ENCODE measurements at regions not wholly inside any gene's neighbourhood (a gene's known extent, or its start where the extent isn't known, plus 50 kb on each side); places are given as distances from the start of the nearest gene placed in this dataset.

DNA sequence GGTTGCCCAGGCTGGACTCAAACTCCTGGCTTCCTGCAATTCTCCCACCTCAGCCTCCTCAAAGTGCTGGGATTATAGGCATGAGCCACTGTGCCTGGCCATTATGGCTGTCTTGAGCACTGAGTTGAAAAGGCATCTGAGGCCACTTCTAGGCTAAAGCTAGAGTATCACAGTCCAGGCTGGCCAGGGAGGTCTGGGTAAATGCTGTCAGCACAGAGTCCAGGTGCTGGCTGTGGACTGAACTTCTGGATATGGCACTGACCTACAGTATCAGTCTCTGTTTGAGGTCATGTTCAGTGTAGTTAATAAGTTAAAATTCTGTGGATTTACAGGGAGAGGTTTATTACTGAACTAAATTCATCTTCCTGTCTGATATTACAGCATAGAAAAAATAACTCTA lies 222.5 kb upstream of the TOM1L1 start:
- Histone ChIP-seq H3K4me3 (no peak overlapping the region), H3K4me2 (ENCODE audit: control insufficient read depth, insufficient read depth) (no peak overlapping the region), H3K27ac (ENCODE audit: control insufficient read depth, insufficient read depth) (no peak overlapping the region), H3K36me3 (ENCODE audit: control insufficient read depth in 2 of 2, insufficient read depth in 2 of 2, low read length in 1 of 2) (no peaks in the 10 kb centered on the region), H3K4me1 (ENCODE audit: control insufficient read depth, insufficient read depth, low read length) (no peaks in the 10 kb centered on the region), H2AFZ (ENCODE audit: control insufficient read depth, low read depth, low read length) (no peak overlapping the region), H3K79me2 (ENCODE audit: control insufficient read depth, insufficient read depth, low read length) (no peaks in the 10 kb centered on the region), H3K27me3 (replicated peaks in 1 of 2; ENCODE audit: control insufficient read depth in 2 of 2, insufficient read depth in 2 of 2, low read length in 1 of 2) (no peaks in the 10 kb centered on the region), H3K9me3 (replicated peaks; ENCODE audit: control insufficient read depth, insufficient read depth, low read length) (no peaks in the 10 kb centered on the region), H4K20me1 (ENCODE audit: control insufficient read depth, insufficient read depth) (no peaks in the 10 kb centered on the region), H3K9ac (ENCODE audit: control insufficient read depth, insufficient read depth, low read length) (no peak overlapping the region)
- ChIA-PET SMC1A (ENCODE audit: uncharacterized antibody, unreplicated experiment) (no interaction called here), POLR2A (no interaction called here), CTCF (no interaction called here), RAD21 (ENCODE audit: unreplicated experiment) (no interaction called here)
- no peak for FAIRE-seq
- BruUV-seq (replicated peaks): no TSS peak
- no peak for TF ChIP-seq EGR1 (IDR thresholded peaks at IDR 0.05; ENCODE audit: borderline replicate concordance in 1 of 2, low read depth in 2 of 2, low read length in 2 of 2)
- no peak for TF ChIP-seq NR2F1 (conservative IDR thresholded peaks at IDR 0.05)
- TF ChIP-seq NR2C1 (IDR thresholded peaks at IDR 0.05): no peak
- TF ChIP-seq MTA3 (IDR thresholded peaks at IDR 0.05; ENCODE audit: borderline replicate concordance, low read length): no peak
- TF ChIP-seq CREM (IDR thresholded peaks at IDR 0.05; ENCODE audit: low read depth): no peak
- TF ChIP-seq GABPA (IDR thresholded peaks at IDR 0.05; ENCODE audit: low read depth): no peak
- TF ChIP-seq NKRF (conservative IDR thresholded peaks at IDR 0.05): no peak
- TF ChIP-seq, protein P1, sequence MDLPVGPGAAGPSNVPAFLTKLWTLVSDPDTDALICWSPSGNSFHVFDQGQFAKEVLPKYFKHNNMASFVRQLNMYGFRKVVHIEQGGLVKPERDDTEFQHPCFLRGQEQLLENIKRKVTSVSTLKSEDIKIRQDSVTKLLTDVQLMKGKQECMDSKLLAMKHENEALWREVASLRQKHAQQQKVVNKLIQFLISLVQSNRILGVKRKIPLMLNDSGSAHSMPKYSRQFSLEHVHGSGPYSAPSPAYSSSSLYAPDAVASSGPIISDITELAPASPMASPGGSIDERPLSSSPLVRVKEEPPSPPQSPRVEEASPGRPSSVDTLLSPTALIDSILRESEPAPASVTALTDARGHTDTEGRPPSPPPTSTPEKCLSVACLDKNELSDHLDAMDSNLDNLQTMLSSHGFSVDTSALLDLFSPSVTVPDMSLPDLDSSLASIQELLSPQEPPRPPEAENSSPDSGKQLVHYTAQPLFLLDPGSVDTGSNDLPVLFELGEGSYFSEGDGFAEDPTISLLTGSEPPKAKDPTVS (IDR thresholded peaks at IDR 0.05; ENCODE audit: low read depth, low read length): no peak
- no peak for TF ChIP-seq ATF2 (IDR thresholded peaks at IDR 0.05; ENCODE audit: low read length)
- no peak for TF ChIP-seq GATAD2B (conservative IDR thresholded peaks at IDR 0.05; ENCODE audit: low read depth)
- TF ChIP-seq BMI1 (IDR thresholded peaks at IDR 0.05; ENCODE audit: borderline replicate concordance): no peak
- no peak for TF ChIP-seq ZZZ3 (IDR thresholded peaks at IDR 0.05; ENCODE audit: control insufficient read depth, insufficient read length, low read depth)
- TF ChIP-seq ZBED1 (IDR thresholded peaks at IDR 0.05; ENCODE audit: borderline replicate concordance): no peak
- no peak for TF ChIP-seq HDAC2 (IDR thresholded peaks at IDR 0.05)
- no peak for TF ChIP-seq FOXK2 (IDR thresholded peaks at IDR 0.05)
- no peak for TF ChIP-seq ZNF384 (IDR thresholded peaks at IDR 0.05; ENCODE audit: borderline replicate concordance, low read depth, low read length)
- no peak for TF ChIP-seq BCL11A (IDR thresholded peaks at IDR 0.05; ENCODE audit: low read depth, low read length)
- TF ChIP-seq DPF2 (IDR thresholded peaks at IDR 0.05): no peak
- intact Hi-C loops (cut with micrococcal nuclease; ENCODE audit: unreplicated experiment) (no loop called here), in situ Hi-C loops (cut with MboI) (no loop called here)
- DNase-seq (ENCODE audit: low read depth, low spot score): no peak
- ATAC-seq: no peak

Measured in GM12878 (cell line).